T-helper 2 cell treated with Interferon-gamma antibody and Interleukin-4, amounts not matched to agents 100 ng/mL and 5 ng/mL, for 36 hours (primary cell): ENCODE measurements at regions not wholly inside any gene's neighbourhood (a gene's known extent, or its start where the extent isn't known, plus 50 kb on each side); places are given as distances from the start of the nearest gene placed in this dataset.
"Not testable (repeated sequence)": the region's sequence is repeated elsewhere in the genome, so short reads cannot be mapped to it uniquely, and the experiment has no call there.

Experiments used
- intact Hi-C: fragments of 100-400 bp; cut with micrococcal nuclease; formaldehyde crosslinking; loops from one replicate; pipeline ENCODE4 v1.15.1; 2023

DNA sequence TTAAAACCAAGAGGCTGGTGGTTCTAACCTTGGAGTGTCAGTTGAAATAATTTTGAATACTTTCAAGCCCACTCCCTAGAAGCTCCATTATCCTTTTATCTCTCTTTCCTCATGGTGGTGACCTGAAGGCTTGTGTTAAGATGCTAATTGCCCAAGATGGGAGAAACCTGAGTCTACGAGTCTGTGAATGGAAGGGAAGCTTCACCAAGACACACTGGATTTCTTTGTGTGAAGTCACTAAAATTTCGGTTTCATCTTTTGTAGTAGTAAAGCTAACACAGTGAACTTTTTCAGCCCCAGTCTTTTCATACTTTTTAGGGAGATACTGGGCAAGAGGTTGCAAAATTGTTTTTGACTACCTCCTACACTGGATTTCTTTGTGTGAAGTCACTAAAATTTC is 351.4 kb upstream of the AADAT start:
- intact Hi-C loops = not testable (repeated sequence)

DNA sequence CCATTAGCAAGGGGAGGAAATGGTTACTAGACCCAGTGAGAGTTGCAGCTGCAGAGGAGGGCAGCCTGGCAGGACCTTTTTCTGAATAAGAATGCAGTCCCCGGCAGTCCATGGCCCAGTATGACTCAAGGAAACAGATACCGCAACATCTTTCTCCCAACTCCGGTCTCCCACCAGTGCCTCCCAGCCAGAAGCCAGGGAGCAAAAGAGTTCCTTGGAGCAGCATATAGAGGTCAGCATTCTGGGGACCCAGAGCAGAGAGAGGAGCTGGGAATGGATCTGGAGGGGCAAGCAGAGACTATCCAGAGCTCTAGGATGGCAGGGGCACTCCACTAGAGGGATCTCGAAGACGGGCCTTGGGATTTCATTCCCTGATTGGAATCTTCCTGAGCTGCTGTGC is 339.2 kb upstream of the AADAT start:
- intact Hi-C loops = no loop called here

- intact Hi-C loops = no loop called here
These were observed 335.9 kb upstream of the AADAT start for GRCh38 chr4:170425521-170426143.

GRCh38 chr4:170425040-170425439 is 335.3 kb upstream of the AADAT start:
- intact Hi-C loops = no loop called here

GRCh38 chr4:170423137-170423536 is 333.4 kb upstream of the AADAT start:
- intact Hi-C loops = no loop called here

GRCh38 chr4:170420255-170420693 is 330.5 kb upstream of the AADAT start:
- intact Hi-C loops = no loop called here

DNA sequence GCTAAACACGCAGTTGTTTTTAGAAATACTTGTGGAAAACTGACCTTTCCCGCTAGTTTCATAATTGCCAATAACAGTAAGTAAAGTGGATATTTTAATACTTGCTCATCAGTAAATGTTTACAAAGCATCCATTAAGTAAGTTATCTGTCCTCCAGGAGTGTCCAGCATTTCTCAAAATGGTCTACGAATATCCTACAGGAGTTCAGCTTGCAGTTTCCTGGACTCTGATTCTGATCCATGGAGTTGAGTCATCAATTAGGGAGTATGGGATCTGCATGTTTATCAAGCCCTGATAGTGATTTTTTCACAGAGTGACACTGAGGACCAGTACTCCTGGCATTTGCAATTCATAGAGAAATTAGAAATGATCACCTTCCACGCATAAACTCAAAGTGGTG is 325.2 kb upstream of the AADAT start:
- intact Hi-C loops = no loop called here

- intact Hi-C loops = no loop called here
These were observed 324.6 kb upstream of the AADAT start for GRCh38 chr4:170414360-170414759.

DNA sequence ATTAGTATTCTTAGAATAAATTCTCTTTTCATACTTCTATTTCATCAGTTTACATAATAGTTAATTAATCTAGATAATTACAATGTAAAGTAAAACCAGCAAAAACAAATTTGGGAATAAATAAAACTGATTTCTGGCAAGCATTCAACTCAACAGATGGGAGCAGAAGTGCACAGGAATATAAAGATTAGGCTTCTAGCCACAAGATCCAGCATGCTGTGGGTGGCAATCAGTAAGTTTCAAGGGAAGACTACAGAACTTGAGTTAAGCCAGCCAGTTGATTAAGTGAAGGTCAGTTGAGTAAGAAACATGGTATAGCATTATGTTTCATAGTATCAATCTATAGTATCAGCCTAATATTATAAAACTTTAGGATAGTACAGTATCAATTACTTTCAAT is 324.2 kb upstream of the AADAT start:
- intact Hi-C loops = no loop called here

DNA sequence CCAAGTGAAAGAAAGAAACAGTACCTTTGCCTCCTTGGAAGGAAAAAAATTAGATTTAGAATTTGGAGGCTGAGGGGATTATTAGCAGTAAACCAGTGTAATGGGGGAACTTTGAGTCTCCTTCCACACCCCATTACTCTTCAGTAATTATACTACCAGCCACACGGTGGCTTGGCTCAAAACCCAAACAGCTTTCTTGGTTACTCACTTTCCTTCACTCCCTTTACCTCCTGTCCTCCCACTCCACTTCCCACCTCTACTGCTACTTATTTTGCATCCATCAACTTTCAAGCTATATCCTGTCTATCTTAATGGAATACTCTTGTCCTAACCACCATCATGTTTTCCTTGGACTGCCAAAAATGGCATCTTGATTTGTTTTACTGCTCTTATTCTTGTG is 310.6 kb upstream of the AADAT start:
- intact Hi-C loops = no loop called here

DNA sequence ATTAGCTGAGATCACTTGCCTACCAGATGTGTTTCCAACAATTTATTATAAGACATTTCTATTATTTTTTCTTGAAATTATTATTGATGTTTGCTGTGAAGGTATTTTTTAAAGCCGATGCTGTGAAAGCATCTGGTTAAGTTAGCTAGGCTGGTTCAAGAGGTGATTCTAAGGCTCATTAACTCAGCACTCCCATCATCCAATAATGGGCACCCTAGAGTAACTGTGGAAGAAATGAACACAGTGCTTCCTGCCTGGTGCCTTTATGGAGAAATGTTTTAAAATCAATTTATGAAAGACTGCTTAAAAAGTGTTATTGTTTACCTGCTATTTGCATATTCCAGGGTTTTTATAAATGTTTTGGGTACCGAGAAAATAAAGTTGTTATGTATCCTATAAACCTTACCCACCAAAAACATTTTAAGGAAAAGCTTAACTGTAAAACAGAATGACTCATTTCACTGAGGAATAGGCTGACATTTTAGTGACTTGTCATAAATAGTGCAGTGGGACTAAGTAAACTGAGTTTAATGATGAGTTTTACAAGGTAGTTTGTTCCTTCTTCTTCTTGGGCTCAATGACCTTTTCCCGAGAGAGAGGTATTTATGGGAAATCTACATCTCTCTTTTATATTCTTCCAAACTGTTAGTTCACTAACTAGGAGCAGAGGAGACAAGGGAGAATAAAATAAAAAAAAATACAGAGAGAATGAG is 310.0 kb upstream of the AADAT start:
- intact Hi-C loops = no loop called here

DNA sequence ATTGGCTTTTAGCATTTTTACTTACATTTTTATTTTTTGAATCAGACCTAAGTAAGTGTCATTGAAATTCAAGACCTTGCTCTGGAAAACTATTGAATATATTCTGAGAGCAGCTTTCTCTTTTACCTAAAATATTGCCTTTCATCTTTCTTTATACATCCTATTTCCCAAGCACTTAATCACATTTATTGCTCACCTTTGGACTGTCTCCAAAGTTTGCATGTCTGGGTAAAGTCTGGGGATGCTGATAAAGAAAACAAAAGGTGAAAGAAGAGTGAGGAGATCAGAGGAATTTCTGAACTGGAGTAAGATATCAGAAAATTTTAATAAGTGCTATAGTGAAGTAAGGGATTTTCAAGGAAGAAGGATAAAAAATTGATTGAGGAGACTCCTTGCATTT is 308.5 kb upstream of the AADAT start:
- intact Hi-C loops = no loop called here

GRCh38 chr4:170395773-170396172 is 306.0 kb upstream of the AADAT start:
- intact Hi-C loops = no loop called here

DNA sequence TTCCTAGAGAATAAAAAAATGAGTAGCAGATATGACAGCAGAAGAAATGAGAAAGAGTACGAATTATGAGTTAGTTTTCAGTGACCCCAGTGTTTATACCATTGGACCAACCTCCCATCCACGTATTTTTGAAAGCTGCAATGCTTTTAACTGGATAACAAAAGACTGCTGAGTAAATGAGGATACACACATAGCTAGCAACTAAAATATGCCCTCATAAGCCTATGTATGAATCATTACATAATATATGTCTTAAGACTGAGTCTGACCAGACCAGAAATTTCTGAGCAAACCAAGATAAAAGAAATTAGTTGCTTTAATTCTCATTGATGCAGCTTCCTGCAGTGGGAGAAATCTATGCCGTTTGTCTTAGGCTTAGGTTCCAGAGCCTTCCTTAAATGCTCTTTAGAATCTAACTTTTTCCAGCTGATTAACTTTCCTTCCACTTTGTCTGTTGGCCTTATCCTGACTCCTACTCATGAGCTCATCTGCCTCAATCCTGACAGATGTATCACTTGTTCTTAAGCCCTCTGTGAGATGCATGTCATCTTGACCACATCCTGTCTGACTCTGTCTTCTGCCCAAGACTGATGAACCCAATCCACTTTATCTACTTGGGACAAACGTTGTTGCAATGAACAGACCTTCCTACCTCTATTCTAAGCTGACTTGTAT is 301.4 kb upstream of the AADAT start:
- intact Hi-C loops = no loop called here

DNA sequence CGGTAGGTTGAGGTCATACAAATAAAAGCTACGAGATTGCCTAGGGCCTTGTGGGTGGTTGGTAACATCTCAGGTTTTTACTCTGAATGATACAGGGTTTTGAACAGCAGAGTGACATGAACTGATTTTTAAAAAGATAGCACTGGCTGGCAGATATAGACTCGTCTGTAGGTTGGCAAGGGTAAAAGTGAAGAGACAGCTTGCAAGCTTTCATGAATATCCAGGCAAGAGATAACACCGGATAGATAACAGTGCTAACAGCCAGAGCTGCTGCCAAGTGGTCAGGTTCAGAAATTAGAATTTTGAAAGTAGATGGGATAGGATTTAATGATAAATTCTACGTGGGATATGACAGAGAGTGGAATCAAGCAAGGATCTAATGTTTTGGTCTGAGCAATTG is 299.7 kb upstream of the AADAT start:
- intact Hi-C loops = no loop called here

DNA sequence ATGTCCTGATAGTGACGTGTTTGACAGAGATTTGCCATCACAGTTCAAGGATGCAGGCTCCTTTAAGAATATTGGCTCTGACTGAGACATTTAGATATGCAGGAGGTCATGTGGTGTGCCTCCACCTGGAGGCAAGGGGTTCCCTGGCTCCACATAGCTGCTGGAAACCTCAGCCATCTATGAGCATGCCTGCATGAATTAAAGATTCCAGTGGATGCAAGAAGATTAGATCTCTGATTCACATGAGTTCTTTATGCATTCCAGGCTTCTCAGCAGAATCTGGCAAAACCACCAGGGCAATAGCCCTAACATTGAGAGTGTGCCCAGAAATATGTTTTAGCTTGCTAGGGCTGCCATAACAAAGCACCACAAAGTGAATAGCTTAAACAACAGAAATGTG is 298.5 kb upstream of the AADAT start:
- intact Hi-C loops = no loop called here

GRCh38 chr4:170386971-170387370 is 297.2 kb upstream of the AADAT start:
- intact Hi-C loops = no loop called here

DNA sequence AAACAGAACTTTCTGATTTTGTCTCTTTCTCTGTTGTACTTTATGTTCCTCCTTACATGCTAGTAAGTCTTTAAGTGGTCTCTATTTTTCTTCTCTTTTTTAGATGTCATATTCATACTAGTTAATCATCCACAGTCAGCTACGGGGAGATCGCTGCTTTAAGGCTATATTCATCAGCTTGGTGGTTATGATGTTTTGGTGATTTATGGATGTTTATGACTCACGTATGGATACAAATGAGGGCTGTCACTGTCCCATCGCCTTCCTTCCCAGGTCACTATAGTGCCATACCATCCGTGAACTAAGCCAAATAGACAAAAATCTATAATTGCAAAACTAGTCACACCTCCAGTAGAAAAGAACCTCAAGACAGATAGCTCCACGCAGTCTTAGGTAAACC is 296.8 kb upstream of the AADAT start:
- intact Hi-C loops = no loop called here

GRCh38 chr4:170374770-170375169 is 285.0 kb upstream of the AADAT start:
- intact Hi-C loops = loop anchor here (1.0 kb wide), 1 partner anchor 236 kb away; no protein-coding TSS in a partner anchor

DNA sequence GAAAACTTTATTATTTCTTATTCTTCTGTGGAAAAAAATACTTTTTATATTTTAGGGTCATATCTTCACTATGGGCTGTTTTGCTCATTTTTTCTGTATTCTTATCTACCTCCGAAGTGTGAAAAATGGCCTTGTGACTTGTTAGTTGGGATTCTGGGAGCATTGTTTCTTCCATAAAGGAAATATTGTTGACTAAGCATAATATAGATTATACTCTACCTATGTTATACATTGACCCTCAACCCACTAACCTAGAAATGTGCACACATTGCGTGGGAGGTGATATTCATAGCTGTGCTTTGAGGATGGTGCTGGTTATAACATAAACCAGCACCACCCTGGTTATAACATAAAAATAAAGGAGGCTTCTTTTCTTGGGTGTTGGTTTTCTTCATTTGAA is 259.2 kb upstream of the AADAT start:
- intact Hi-C loops = no loop called here

DNA sequence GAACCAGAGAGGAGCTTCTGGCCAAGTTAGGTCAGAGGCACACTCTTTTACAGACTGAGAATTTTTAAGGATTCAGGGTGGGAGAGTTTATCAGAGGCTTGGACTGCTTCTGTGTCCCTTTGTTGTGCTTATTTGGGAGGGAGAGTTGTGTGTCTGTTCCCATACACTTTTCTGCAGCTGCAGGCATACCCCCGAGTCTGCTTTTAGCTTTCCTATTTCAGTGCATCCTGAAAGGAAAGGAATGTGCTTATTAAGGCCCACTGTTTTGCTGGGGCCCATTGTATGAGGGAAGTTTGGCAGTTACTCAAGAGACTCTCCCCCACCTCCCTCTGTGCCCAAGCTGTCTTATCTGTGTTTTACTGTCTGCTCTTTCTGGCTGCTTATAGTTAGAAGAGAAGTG is 257.4 kb upstream of the AADAT start:
- intact Hi-C loops = not testable (repeated sequence)

DNA sequence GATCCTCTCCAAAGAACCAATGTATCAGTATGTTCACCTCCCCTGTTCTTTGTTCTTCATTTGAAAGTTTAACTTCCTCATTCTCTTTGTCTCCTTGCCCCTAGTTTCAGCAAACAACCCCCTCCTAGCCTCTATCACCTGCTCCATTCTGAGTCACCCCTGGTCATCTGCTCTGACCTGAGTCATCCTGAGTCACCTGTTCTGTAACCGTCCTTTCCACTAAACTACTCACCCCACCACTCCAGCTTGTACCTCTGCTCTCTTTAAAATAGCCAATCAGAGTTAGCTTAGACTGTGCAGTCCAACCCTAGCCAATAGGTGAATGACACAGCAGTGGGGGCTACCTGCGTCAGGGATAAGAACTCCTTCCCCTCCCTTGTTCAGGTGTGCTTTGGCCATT is 249.8 kb upstream of the AADAT start:
- intact Hi-C loops = no loop called here
